ENCODE measurements at regions not wholly inside any gene's neighbourhood (a gene's known extent, or its start where the extent isn't known, plus 50 kb on each side); places are given as distances from the start of the nearest gene placed in this dataset.

- TF ChIP-seq CTCF (IDR thresholded peaks at IDR 0.05) (no peak), POLR2A (IDR thresholded peaks at IDR 0.05) (no peak), EP300 (IDR thresholded peaks at IDR 0.05) (no peak)
These were observed 324.2 kb upstream of the RGPD4 start for GRCh38 chr2:107502539-107502938.

Data from stomach (tissue), 4 donors.